ENCODE measurements at regions not wholly inside any gene's neighbourhood (a gene's known extent, or its start where the extent isn't known, plus 50 kb on each side); places are given as distances from the start of the nearest gene placed in this dataset.

DNA sequence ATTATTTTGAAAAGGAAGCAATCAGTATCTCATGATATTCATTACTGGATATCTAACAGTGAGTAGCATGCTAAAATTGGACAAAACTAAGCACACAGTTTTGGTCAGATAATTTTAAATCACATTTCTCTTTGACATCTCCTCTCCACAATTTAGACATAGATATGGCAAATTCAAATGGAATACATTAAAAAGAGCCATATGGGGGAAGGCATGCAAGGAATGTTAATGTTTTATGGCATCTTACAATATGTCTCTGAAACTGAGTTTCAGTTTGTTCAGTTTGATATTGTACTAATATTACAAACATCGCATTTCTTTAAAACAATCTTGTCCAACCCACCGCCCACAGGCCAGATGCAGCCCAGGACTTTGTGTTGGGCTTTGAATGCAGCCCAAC lies 151.0 kb downstream of the HTR1A start:
- H3K4me3 ChIP-seq (ENCODE audit: low read length), result no peak overlapping the region
- H3K79me2 ChIP-seq (replicated peaks; ENCODE audit: insufficient read depth, low read length), result no peaks in the 10 kb centered on the region
- no peaks in the 10 kb centered on the region for H4K20me1 ChIP-seq (ENCODE audit: insufficient read depth)
- H3F3A ChIP-seq (ENCODE audit: insufficient read depth, low read length, poor library complexity, severe bottlenecking), result no peaks in the 10 kb centered on the region
- no peaks in the 10 kb centered on the region for H3K27me3 ChIP-seq (ENCODE audit: insufficient read depth, low read depth, low read length)
- H3K9me2 ChIP-seq (ENCODE audit: insufficient read depth, low read length), result no peaks in the 10 kb centered on the region
- no peak for TF ChIP-seq POLR2AphosphoS5 (IDR thresholded peaks at IDR 0.05)
- no peak for TF ChIP-seq TAF1 (IDR thresholded peaks at IDR 0.05; ENCODE audit: low read depth)
- TF ChIP-seq EP300 (conservative IDR thresholded peaks at IDR 0.05; ENCODE audit: poor library complexity, severe bottlenecking), result no peak
- TF ChIP-seq, protein P1, sequence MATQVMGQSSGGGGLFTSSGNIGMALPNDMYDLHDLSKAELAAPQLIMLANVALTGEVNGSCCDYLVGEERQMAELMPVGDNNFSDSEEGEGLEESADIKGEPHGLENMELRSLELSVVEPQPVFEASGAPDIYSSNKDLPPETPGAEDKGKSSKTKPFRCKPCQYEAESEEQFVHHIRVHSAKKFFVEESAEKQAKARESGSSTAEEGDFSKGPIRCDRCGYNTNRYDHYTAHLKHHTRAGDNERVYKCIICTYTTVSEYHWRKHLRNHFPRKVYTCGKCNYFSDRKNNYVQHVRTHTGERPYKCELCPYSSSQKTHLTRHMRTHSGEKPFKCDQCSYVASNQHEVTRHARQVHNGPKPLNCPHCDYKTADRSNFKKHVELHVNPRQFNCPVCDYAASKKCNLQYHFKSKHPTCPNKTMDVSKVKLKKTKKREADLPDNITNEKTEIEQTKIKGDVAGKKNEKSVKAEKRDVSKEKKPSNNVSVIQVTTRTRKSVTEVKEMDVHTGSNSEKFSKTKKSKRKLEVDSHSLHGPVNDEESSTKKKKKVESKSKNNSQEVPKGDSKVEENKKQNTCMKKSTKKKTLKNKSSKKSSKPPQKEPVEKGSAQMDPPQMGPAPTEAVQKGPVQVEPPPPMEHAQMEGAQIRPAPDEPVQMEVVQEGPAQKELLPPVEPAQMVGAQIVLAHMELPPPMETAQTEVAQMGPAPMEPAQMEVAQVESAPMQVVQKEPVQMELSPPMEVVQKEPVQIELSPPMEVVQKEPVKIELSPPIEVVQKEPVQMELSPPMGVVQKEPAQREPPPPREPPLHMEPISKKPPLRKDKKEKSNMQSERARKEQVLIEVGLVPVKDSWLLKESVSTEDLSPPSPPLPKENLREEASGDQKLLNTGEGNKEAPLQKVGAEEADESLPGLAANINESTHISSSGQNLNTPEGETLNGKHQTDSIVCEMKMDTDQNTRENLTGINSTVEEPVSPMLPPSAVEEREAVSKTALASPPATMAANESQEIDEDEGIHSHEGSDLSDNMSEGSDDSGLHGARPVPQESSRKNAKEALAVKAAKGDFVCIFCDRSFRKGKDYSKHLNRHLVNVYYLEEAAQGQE (IDR thresholded peaks at IDR 0.05; ENCODE audit: borderline replicate concordance), result no peak
- no peak for TF ChIP-seq RAD21 (conservative IDR thresholded peaks at IDR 0.05)
- no peak for TF ChIP-seq MXI1 (conservative IDR thresholded peaks at IDR 0.05; ENCODE audit: poor library complexity, severe bottlenecking)
- TF ChIP-seq, protein P2, sequence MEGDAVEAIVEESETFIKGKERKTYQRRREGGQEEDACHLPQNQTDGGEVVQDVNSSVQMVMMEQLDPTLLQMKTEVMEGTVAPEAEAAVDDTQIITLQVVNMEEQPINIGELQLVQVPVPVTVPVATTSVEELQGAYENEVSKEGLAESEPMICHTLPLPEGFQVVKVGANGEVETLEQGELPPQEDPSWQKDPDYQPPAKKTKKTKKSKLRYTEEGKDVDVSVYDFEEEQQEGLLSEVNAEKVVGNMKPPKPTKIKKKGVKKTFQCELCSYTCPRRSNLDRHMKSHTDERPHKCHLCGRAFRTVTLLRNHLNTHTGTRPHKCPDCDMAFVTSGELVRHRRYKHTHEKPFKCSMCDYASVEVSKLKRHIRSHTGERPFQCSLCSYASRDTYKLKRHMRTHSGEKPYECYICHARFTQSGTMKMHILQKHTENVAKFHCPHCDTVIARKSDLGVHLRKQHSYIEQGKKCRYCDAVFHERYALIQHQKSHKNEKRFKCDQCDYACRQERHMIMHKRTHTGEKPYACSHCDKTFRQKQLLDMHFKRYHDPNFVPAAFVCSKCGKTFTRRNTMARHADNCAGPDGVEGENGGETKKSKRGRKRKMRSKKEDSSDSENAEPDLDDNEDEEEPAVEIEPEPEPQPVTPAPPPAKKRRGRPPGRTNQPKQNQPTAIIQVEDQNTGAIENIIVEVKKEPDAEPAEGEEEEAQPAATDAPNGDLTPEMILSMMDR (IDR thresholded peaks at IDR 0.05; ENCODE audit: poor library complexity, severe bottlenecking), result no peak
- TF ChIP-seq SMC3 (conservative IDR thresholded peaks at IDR 0.05; ENCODE audit: poor library complexity), result no peak
- no peak for TF ChIP-seq EZH2 (IDR thresholded peaks at IDR 0.05; ENCODE audit: borderline replicate concordance, insufficient read depth, low read length, poor library complexity, severe bottlenecking)
- no peak overlapping the region for H3K27ac ChIP-seq (ENCODE audit: low read length)
- H3K9me3 ChIP-seq (ENCODE audit: low read length), result no peaks in the 10 kb centered on the region
- H3K4me2 ChIP-seq (ENCODE audit: low read length), result no peak overlapping the region
- H3K9ac ChIP-seq (ENCODE audit: low read length), result no peak overlapping the region
- no peaks in the 10 kb centered on the region for H3K36me3 ChIP-seq (ENCODE audit: insufficient read depth, low read length)
- H2AFZ ChIP-seq (ENCODE audit: low read depth, low read length), result no peak overlapping the region

DNA sequence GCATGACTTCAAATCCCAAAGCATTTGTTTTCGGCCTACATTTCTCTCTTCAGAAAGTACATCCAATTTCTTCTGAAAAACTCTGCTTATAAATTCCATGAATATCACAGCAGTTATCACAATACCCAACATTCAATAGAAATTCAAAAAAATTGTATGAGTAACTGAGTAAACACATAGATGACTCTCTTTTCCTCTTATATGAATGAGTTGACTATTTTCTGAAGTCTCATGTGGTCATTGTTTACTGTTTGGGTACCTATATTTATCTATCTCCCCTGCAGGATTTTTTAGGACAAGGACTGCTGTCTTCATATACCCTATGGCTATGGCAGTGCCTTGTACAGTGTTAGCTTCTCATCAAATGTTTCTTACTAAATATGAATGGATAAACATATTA lies 157.1 kb downstream of the HTR1A start:
- Histone ChIP-seq H3K9me3 (ENCODE audit: low read length) (no peaks in the 10 kb centered on the region), H3K79me2 (replicated peaks; ENCODE audit: insufficient read depth, low read length) (no peaks in the 10 kb centered on the region), H3K4me3 (ENCODE audit: low read length) (no peak overlapping the region), H3K9me2 (ENCODE audit: insufficient read depth, low read length) (no peaks in the 10 kb centered on the region), H3K9ac (ENCODE audit: low read length) (no peak overlapping the region), H4K20me1 (ENCODE audit: insufficient read depth) (no peaks in the 10 kb centered on the region), H2AFZ (ENCODE audit: low read depth, low read length) (no peak overlapping the region), H3K27ac (ENCODE audit: low read length) (no peak overlapping the region), H3K4me2 (ENCODE audit: low read length) (no peak overlapping the region), H3K36me3 (ENCODE audit: insufficient read depth, low read length) (no peaks in the 10 kb centered on the region), H3K27me3 (ENCODE audit: insufficient read depth, low read depth, low read length) (no peaks in the 10 kb centered on the region), H3F3A (ENCODE audit: insufficient read depth, low read length, poor library complexity, severe bottlenecking) (no peaks in the 10 kb centered on the region)
- no peak for TF ChIP-seq RAD21 (conservative IDR thresholded peaks at IDR 0.05)
- no peak for TF ChIP-seq SMC3 (conservative IDR thresholded peaks at IDR 0.05; ENCODE audit: poor library complexity)
- TF ChIP-seq TAF1 (IDR thresholded peaks at IDR 0.05; ENCODE audit: low read depth), result no peak
- no peak for TF ChIP-seq EZH2 (IDR thresholded peaks at IDR 0.05; ENCODE audit: borderline replicate concordance, insufficient read depth, low read length, poor library complexity, severe bottlenecking)
- TF ChIP-seq, protein P1 (IDR thresholded peaks at IDR 0.05; ENCODE audit: borderline replicate concordance), result no peak
- no peak for TF ChIP-seq EP300 (conservative IDR thresholded peaks at IDR 0.05; ENCODE audit: poor library complexity, severe bottlenecking)
- no peak for TF ChIP-seq POLR2AphosphoS5 (IDR thresholded peaks at IDR 0.05)
- no peak for TF ChIP-seq MXI1 (conservative IDR thresholded peaks at IDR 0.05; ENCODE audit: poor library complexity, severe bottlenecking)
- TF ChIP-seq, protein P2 (IDR thresholded peaks at IDR 0.05; ENCODE audit: poor library complexity, severe bottlenecking), result no peak
